Stimulated activated naive CD8-positive, alpha-beta T cell treated with anti-CD3 and anti-CD28 coated beads, Interleukin-15, amount 100 ng/mL, for 72 hours (primary cell): ENCODE measurements at regions not wholly inside any gene's neighbourhood (a gene's known extent, or its start where the extent isn't known, plus 50 kb on each side); places are given as distances from the start of the nearest gene placed in this dataset.
"Not testable (repeated sequence)": the region's sequence is repeated elsewhere in the genome, so short reads cannot be mapped to it uniquely, and the experiment has no call there.

ENCODE experiments used
- ATAC-seq: fragments of 150-1000 bp; cut with Tn5 transposase; 2 replicates; pipeline ENCODE4 v1.10.0; 2021; ENCODE audit warnings: mild to moderate bottlenecking, moderate library complexity
- DNase-seq, 2 donors: peaks; one replicate each; pipeline ENCODE4 v3.0.0; 2021 to 2022
- H3K27ac Mint-ChIP-seq, 2 donors: one replicate each; pipeline ENCODE4 v1.8.0; 2022; ENCODE audit warnings: mild to moderate bottlenecking in 2 of 2, mixed read lengths in 2 of 2, moderate library complexity in 2 of 2
- H3K27me3 Mint-ChIP-seq: one replicate; pipeline ENCODE4 v1.8.0; 2022; ENCODE audit warnings: mixed read lengths
- H3K4me1 Mint-ChIP-seq: one replicate; pipeline ENCODE4 v1.8.0; 2022; ENCODE audit warnings: mild to moderate bottlenecking, mixed read lengths
- H3K4me3 Mint-ChIP-seq, 2 donors: one replicate each; pipeline ENCODE4 v1.8.0; 2022; ENCODE audit warnings: mild to moderate bottlenecking in 2 of 2, mixed read lengths in 2 of 2, moderate library complexity in 1 of 2
- H3K9me3 Mint-ChIP-seq, 2 donors: one replicate each; pipeline ENCODE4 v1.8.0; 2022; ENCODE audit warnings: mixed read lengths in 2 of 2

- ATAC-seq = no peak
- Mint-ChIP-seq H3K4me1 (peaks cover 79% of the 10 kb centered on the region), H3K27ac (peak overlapping the region in 1 of 2 donors; percentile 27), H3K9me3 (no peaks in the 10 kb centered on the region), H3K4me3 (peak overlapping the region in 1 of 2 donors; percentile 15), H3K27me3 (no peaks in the 10 kb centered on the region)
- DNase-seq = no peak
These were observed 163.5 kb upstream of the ZNF267 start for GRCh38 chr16:31710134-31710533.

- Mint-ChIP-seq H3K27ac (peak overlapping the region in 1 of 2 donors; percentile 55), H3K4me3 (no peak overlapping the region), H3K4me1 (peaks cover 79% of the 10 kb centered on the region), H3K27me3 (no peaks in the 10 kb centered on the region), H3K9me3 (no peaks in the 10 kb centered on the region)
- ATAC-seq (no peak), DNase-seq (no peak)
These were observed 162.7 kb upstream of the ZNF267 start for GRCh38 chr16:31710880-31711279.

- no peak overlapping the region for H3K4me3 Mint-ChIP-seq
These were observed 162.2 kb upstream of the ZNF267 start for GRCh38 chr16:31711344-31711845.

GRCh38 chr16:31712064-31712540, 161.5 kb upstream of the ZNF267 start:
- H3K4me1 Mint-ChIP-seq = peaks cover 79% of the 10 kb centered on the region
- no peak for ATAC-seq
- H3K27ac Mint-ChIP-seq = no peak overlapping the region
- H3K4me3 Mint-ChIP-seq = peak overlapping the region in 1 of 2 donors; percentile 30
- DNase-seq = no peak
- H3K9me3 Mint-ChIP-seq = no peaks in the 10 kb centered on the region
- no peaks in the 10 kb centered on the region for H3K27me3 Mint-ChIP-seq

More at GRCh38 chr16:31711344-31711845, 162.2 kb upstream of the ZNF267 start:
- peaks cover 79% of the 10 kb centered on the region for H3K4me1 Mint-ChIP-seq
- ATAC-seq = no peak
- H3K27me3 Mint-ChIP-seq = no peaks in the 10 kb centered on the region
- H3K27ac Mint-ChIP-seq = peak overlapping the region in 1 of 2 donors; percentile 13
- DNase-seq = no peak
- no peaks in the 10 kb centered on the region for H3K9me3 Mint-ChIP-seq

- ATAC-seq (peak; percentile 88), DNase-seq (peak; percentile 92 to 94)
- H3K27me3 Mint-ChIP-seq = no peaks in the 10 kb centered on the region
- H3K27ac Mint-ChIP-seq = peak overlapping the region; percentile 99 to 100
- H3K4me1 Mint-ChIP-seq = peaks cover 79% of the 10 kb centered on the region
- H3K4me3 Mint-ChIP-seq = peak overlapping the region; percentile 94 to 98
- no peaks in the 10 kb centered on the region for H3K9me3 Mint-ChIP-seq
These were observed 160.3 kb upstream of the ZNF267 start for GRCh38 chr16:31713071-31713944.

- DNase-seq (peak in 1 of 2 donors; percentile 41), ATAC-seq (no peak)
- Mint-ChIP-seq H3K9me3 (no peaks in the 10 kb centered on the region), H3K27ac (peak overlapping the region; percentile 69 to 100), H3K4me3 (peak overlapping the region; percentile 94 to 98), H3K27me3 (no peaks in the 10 kb centered on the region), H3K4me1 (peaks cover 70% of the 10 kb centered on the region)
These were observed 159.4 kb upstream of the ZNF267 start for GRCh38 chr16:31713945-31714902.

GRCh38 chr16:31714903-31715504, 158.6 kb upstream of the ZNF267 start:
- Mint-ChIP-seq H3K4me3 (peak overlapping the region; percentile 94 to 98), H3K9me3 (no peaks in the 10 kb centered on the region), H3K27me3 (no peaks in the 10 kb centered on the region), H3K4me1 (peaks cover 64% of the 10 kb centered on the region), H3K27ac (peak overlapping the region; percentile 69 to 100)
- ATAC-seq (peak; percentile 36), DNase-seq (peak in 1 of 2 donors; percentile 44)

GRCh38 chr16:31715915-31716314, 157.7 kb upstream of the ZNF267 start:
- Mint-ChIP-seq H3K4me3 (peak overlapping the region; percentile 3 to 98), H3K4me1 (peaks cover 59% of the 10 kb centered on the region), H3K27me3 (no peaks in the 10 kb centered on the region), H3K9me3 (peaks cover 0 to 7% of the 10 kb centered on the region in 2 donors), H3K27ac (peak overlapping the region in 1 of 2 donors; percentile 76)
- ATAC-seq = no peak
- DNase-seq = no peak

GRCh38 chr16:31718998-31719397, 154.6 kb upstream of the ZNF267 start:
- ATAC-seq (no peak), DNase-seq (no peak)
- Mint-ChIP-seq H3K4me1 (peaks cover 43% of the 10 kb centered on the region), H3K4me3 (no peak overlapping the region), H3K27ac (no peak overlapping the region), H3K9me3 (peaks cover 5 to 18% of the 10 kb centered on the region in 2 donors), H3K27me3 (no peaks in the 10 kb centered on the region)

GRCh38 chr16:31727553-31727952, 146.1 kb upstream of the ZNF267 start:
- DNase-seq = no peak
- H3K27me3 Mint-ChIP-seq = no peaks in the 10 kb centered on the region
- no peak overlapping the region for H3K4me3 Mint-ChIP-seq
- H3K9me3 Mint-ChIP-seq = peaks cover 46 to 50% of the 10 kb centered on the region in 2 donors
- H3K27ac Mint-ChIP-seq = no peak overlapping the region
- H3K4me1 Mint-ChIP-seq = peaks cover 23% of the 10 kb centered on the region
- no peak for ATAC-seq

GRCh38 chr16:31734265-31734664, 139.3 kb upstream of the ZNF267 start:
- Mint-ChIP-seq H3K4me3 (no peak overlapping the region), H3K27me3 (no peaks in the 10 kb centered on the region), H3K4me1 (no peaks in the 10 kb centered on the region), H3K27ac (no peak overlapping the region), H3K9me3 (peaks cover 44 to 49% of the 10 kb centered on the region in 2 donors)
- ATAC-seq = no peak
- no peak for DNase-seq

GRCh38 chr16:31745098-31745497, 128.5 kb upstream of the ZNF267 start:
- H3K4me3 Mint-ChIP-seq, H3K4me1 Mint-ChIP-seq, ATAC-seq, H3K27me3 Mint-ChIP-seq, DNase-seq: not testable (repeated sequence)
- peak overlapping the region in 1 of 2 donors; percentile 67 for H3K27ac Mint-ChIP-seq
- peaks cover 64 to 81% of the 10 kb centered on the region in 2 donors for H3K9me3 Mint-ChIP-seq

GRCh38 chr16:31745900-31746299, 127.7 kb upstream of the ZNF267 start:
- Mint-ChIP-seq H3K4me1 (no peaks in the 10 kb centered on the region), H3K27ac (no peak overlapping the region), H3K9me3 (peaks cover 61 to 81% of the 10 kb centered on the region in 2 donors), H3K4me3 (no peak overlapping the region), H3K27me3 (no peaks in the 10 kb centered on the region)
- DNase-seq (no peak), ATAC-seq (no peak)

GRCh38 chr16:31754998-31755615, 118.5 kb upstream of the ZNF267 start:
- peaks cover 61 to 66% of the 10 kb centered on the region in 2 donors for H3K9me3 Mint-ChIP-seq
- ATAC-seq (no peak), DNase-seq (no peak)
- H3K4me1 Mint-ChIP-seq = no peaks in the 10 kb centered on the region
- no peaks in the 10 kb centered on the region for H3K27me3 Mint-ChIP-seq
- H3K4me3 Mint-ChIP-seq = no peak overlapping the region
- no peak overlapping the region for H3K27ac Mint-ChIP-seq
